Smooth muscle cell (in vitro differentiated cells): ENCODE measurements at regions not wholly inside any gene's neighbourhood (a gene's known extent, or its start where the extent isn't known, plus 50 kb on each side); places are given as distances from the start of the nearest gene placed in this dataset.

Source experiments
- DNase-seq: peaks from one replicate; lab custom pipeline; 2025; ENCODE audit not compliant: unreplicated experiment; lab: John Stamatoyannopoulos, UW
- H2AFZ ChIP-seq: fragments of 200-600 bp; sonication (generic); 2 replicates; pipeline ENCODE4 v1.6.0; 2016; ENCODE audit warnings: antibody characterized with exemption, low read depth, mild to moderate bottlenecking
- H3F3A ChIP-seq: fragments of 200-600 bp; sonication (generic); 2 replicates; pipeline ENCODE4 v1.6.0; 2017; ENCODE audit warnings: antibody characterized with exemption, low read depth
- H3K27ac ChIP-seq: fragments of 200-600 bp; sonication (generic); 2 replicates; pipeline ENCODE4 v1.5.1; 2016; ENCODE audit warnings: low read depth, mild to moderate bottlenecking
- H3K27me3 ChIP-seq: fragments of 200-600 bp; sonication (generic); 2 replicates; pipeline ENCODE4 v1.6.1; 2016; ENCODE audit warnings: low read depth, mild to moderate bottlenecking
- H3K36me3 ChIP-seq: fragments of 200-600 bp; sonication (generic); 2 replicates; pipeline ENCODE4 v1.5.1; 2016; ENCODE audit warnings: low read depth
- H3K4me1 ChIP-seq: fragments of 200-600 bp; sonication (generic); 2 replicates; pipeline ENCODE4 v1.5.1; 2016; ENCODE audit warnings: low read depth
- H3K4me2 ChIP-seq: fragments of 200-600 bp; sonication (generic); 2 replicates; pipeline ENCODE4 v1.6.0; 2016; ENCODE audit warnings: mild to moderate bottlenecking
- H3K4me3 ChIP-seq: fragments of 200-600 bp; sonication (generic); 2 replicates; pipeline ENCODE4 v1.5.1; 2016; ENCODE audit warnings: mild to moderate bottlenecking
- H3K79me2 ChIP-seq: fragments of 200-600 bp; sonication (generic); 2 replicates; pipeline ENCODE4 v1.6.0; 2016; ENCODE audit warnings: low read depth, mild to moderate bottlenecking
- H3K9ac ChIP-seq: fragments of 200-600 bp; sonication (generic); 2 replicates; pipeline ENCODE4 v1.6.0; 2016; ENCODE audit warnings: low read depth
- H3K9me3 ChIP-seq: fragments of 200-600 bp; sonication (generic); replicated peaks from 2 replicates; pipeline ENCODE4 v1.5.1; 2016; ENCODE audit warnings: low read depth
- H4K20me1 ChIP-seq: fragments of 200-600 bp; sonication (generic); 2 replicates; pipeline ENCODE4 v1.6.0; 2016; ENCODE audit warnings: low read depth
- CTCF ChIP-seq: fragments of 200-600 bp; sonication (generic); IDR thresholded peaks from 2 replicates; pipeline ENCODE4 v1.5.1; 2017; ENCODE audit warnings: borderline replicate concordance, mild to moderate bottlenecking, antibody characterized with exemption; ENCODE audit not compliant: insufficient read depth, poor library complexity, severe bottlenecking
- WGBS: methylation state at CpG from one replicate; pipeline ENCODE4 v1.1.7; 2016; ENCODE audit warnings: low lambda C conversion rate; 5-methylcytosine and 5-hydroxymethylcytosine counted together

DNA sequence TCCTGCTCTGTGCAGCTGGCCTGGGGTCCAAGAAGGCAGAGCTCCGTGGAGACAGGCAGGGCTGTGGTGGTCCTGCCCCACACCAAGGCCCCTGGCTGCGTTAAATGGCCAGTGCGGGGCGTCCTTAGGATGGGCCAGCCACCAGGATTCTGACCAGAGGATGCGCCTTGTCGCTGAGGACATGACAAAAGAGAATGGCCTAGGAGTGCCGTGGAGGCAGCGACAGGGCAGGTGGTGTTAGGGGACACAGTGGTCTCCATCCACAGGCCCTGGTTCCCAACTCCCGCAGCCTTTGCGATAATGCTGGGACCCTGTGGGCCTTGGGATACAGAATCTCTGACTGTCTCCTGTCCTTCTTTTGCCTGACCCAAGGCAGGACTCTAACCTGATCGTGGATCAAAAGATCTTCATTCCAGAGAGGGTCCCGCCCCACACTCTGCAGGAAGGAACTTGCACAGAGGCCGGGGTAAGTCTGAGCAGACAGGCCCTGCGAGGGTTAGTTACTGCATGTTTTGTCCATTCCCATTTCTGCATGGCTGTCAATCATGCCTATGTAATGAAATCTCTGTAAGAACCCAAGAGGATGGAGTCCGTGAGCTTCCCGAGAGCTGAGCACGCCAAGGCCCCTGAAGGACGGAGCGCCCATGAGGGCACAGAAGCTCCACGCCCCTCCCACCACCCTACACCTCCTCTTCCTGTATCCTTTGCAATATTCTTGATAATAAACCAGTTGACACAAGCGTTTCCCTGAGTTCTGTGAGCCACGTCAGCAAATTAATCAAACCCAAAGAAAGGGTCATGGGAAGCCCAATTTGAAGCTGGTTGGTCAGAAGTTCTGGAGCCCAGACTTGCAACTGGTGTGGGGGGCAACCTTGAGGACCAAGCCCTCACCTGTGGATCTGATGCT, 251.5 kb upstream of the SALL3 start:
- Histone ChIP-seq H3K9me3 (no peaks in the 10 kb centered on the region), H2AFZ (no peak overlapping the region), H3K4me2 (no peak overlapping the region), H3F3A (no peaks in the 10 kb centered on the region), H3K27me3 (peaks cover 4% of the 10 kb centered on the region), H3K4me1 (no peaks in the 10 kb centered on the region), H3K79me2 (no peaks in the 10 kb centered on the region), H3K27ac (no peak overlapping the region), H3K36me3 (no peaks in the 10 kb centered on the region), H3K9ac (no peak overlapping the region), H3K4me3 (no peak overlapping the region), H4K20me1 (no peaks in the 10 kb centered on the region)
- TF ChIP-seq CTCF: no peak
- no peak for DNase-seq
- 89% methylated on average over 22 of the region's 22 CpGs for WGBS

DNA sequence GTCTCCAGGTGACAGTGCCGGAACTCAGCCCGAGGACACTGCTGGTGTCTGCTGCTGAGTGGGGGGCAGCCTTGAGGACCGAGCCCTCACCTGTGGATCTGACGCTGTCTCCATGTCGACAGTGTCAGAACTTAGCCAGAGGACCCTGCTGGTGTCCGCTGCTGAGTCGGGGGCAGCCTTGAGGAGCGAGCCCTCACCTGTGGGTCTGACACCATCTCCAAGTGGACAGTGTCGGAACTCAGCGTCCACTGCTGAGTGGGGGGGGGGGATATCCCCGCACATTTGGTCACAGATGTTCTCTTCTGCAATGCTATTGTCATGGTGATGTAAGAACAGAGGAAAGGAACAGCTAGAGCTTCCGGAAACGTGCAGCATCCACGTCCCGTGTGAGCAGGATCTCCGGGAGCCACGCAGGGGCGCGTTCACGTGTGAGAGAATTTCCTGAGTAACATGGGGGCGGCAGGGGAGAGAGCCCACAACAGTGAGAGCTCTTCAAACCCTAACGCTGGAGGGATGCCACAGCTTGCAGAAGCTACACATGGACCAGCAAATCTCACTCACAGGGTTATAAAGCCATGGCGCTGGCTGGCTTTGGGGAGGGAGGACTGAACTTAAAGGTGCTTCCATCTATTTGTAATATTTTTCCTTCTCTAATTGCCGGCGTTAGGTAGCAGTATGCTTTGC, 250.7 kb upstream of the SALL3 start:
- WGBS: 93% methylated on average over 25 of the region's 25 CpGs
- Histone ChIP-seq H2AFZ (no peak overlapping the region), H3K27me3 (no peaks in the 10 kb centered on the region), H3K27ac (no peak overlapping the region), H3K4me3 (no peak overlapping the region), H3K36me3 (no peaks in the 10 kb centered on the region), H3K9me3 (no peaks in the 10 kb centered on the region), H3K4me1 (no peaks in the 10 kb centered on the region), H4K20me1 (no peaks in the 10 kb centered on the region), H3K9ac (no peak overlapping the region), H3K79me2 (no peaks in the 10 kb centered on the region), H3F3A (no peaks in the 10 kb centered on the region), H3K4me2 (no peak overlapping the region)
- no peak for TF ChIP-seq CTCF
- no peak for DNase-seq

DNA sequence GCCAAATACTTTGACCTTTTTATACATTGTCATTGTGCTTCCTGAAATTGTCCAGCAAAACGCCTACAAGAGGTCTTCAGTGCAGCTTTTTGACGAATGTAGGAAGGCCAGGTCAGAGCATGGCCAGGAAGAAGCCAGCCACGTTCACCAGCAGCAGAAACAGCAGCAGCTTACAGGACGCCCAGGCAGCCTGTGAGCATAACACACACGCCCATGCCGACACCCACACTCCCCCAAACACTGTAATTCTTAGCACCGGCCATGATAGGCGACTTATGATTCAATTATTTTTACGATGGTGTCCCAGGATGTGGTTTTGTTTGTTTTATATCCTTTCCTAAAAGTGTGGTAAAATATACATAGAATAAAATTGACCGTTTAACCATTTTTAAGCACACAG, 249.1 kb upstream of the SALL3 start:
- no peak overlapping the region for H3K27ac ChIP-seq
- H3K9ac ChIP-seq: no peak overlapping the region
- no peak overlapping the region for H3K4me3 ChIP-seq
- no peaks in the 10 kb centered on the region for H3K36me3 ChIP-seq
- WGBS: 71% methylated on average over 10 of the region's 10 CpGs
- no peak for TF ChIP-seq CTCF
- no peaks in the 10 kb centered on the region for H3K27me3 ChIP-seq
- no peak for DNase-seq
- H3K4me2 ChIP-seq: no peak overlapping the region
- no peaks in the 10 kb centered on the region for H3F3A ChIP-seq
- no peaks in the 10 kb centered on the region for H3K4me1 ChIP-seq
- no peaks in the 10 kb centered on the region for H3K79me2 ChIP-seq
- H4K20me1 ChIP-seq: no peaks in the 10 kb centered on the region
- no peak overlapping the region for H2AFZ ChIP-seq
- H3K9me3 ChIP-seq: no peaks in the 10 kb centered on the region
